ENCODE measurements at regions not wholly inside any gene's neighbourhood (a gene's known extent, or its start where the extent isn't known, plus 50 kb on each side); places are given as distances from the start of the nearest gene placed in this dataset.

- TF ChIP-seq CTCF (conservative IDR thresholded peaks at IDR 0.05; ENCODE audit: low read depth, low read length) (no peak), POLR2A (IDR thresholded peaks at IDR 0.05; ENCODE audit: low read depth, low read length) (no peak), RFX5 (IDR thresholded peaks at IDR 0.05; ENCODE audit: low read depth, low read length) (no peak), ELK1 (IDR thresholded peaks at IDR 0.05; ENCODE audit: borderline replicate concordance, low read depth, low read length) (no peak), RAD21 (IDR thresholded peaks at IDR 0.05; ENCODE audit: low read length) (no peak), CEBPB (IDR thresholded peaks at IDR 0.05; ENCODE audit: low read depth, low read length) (no peak), FOS (IDR thresholded peaks at IDR 0.05; ENCODE audit: low read depth, low read length) (no peak), USF2 (IDR thresholded peaks at IDR 0.05; ENCODE audit: low read depth, low read length) (no peak), SMC3 (IDR thresholded peaks at IDR 0.05; ENCODE audit: low read depth, low read length) (no peak)
Measured at GRCh38 chrX:127574829-127575228, 477.4 kb downstream of the ACTRT1 start.

Measured in IMR-90 (cell line).